Right lobe of liver (tissue), 6 donors: ENCODE measurements at regions not wholly inside any gene's neighbourhood (a gene's known extent, or its start where the extent isn't known, plus 50 kb on each side); places are given as distances from the start of the nearest gene placed in this dataset.

ENCODE experiments used
- ATAC-seq, 4 donors: fragments of 200-7000 bp; cut with Tn5 transposase; one replicate each; pipeline ENCODE4 v1.9.1; 2020; ENCODE audit warnings: mild to moderate bottlenecking in 4 of 4, moderate library complexity in 4 of 4
- DNase-seq, 3 donors: peaks; one replicate each; pipeline ENCODE4 v3.0.0-alpha.2; 2020
- H3K27ac ChIP-seq, 3 donors: fragments of 200-600 bp; one replicate each; pipeline ENCODE4 v1.8.0; 2022
- H3K27me3 ChIP-seq, 2 donors: fragments of 200-600 bp; one replicate each; pipeline ENCODE4 v1.8.0; 2022
- H3K36me3 ChIP-seq, 4 donors: fragments of 200-600 bp; sonication (generic) in 1 of 4; one replicate each; pipeline versions ENCODE4 v1.5.1 to v1.8.0; 2017 to 2022; ENCODE audit warnings: control low read depth in 1 of 4
- H3K4me1 ChIP-seq, 4 donors: fragments of 200-600 bp; sonication (generic) in 1 of 4; one replicate each; pipeline versions ENCODE4 v1.5.1 to v1.8.0; 2017 to 2022; ENCODE audit warnings: control low read depth in 1 of 4
- H3K4me3 ChIP-seq, 3 donors: fragments of 200-600 bp; one replicate each; pipeline ENCODE4 v1.8.0; 2022
- H3K9me3 ChIP-seq, 4 donors: fragments of 200-600 bp; sonication (generic) in 1 of 4; one replicate each; pipeline versions ENCODE4 v1.5.1 to v1.8.0; 2017 to 2022; ENCODE audit warnings: control low read depth in 1 of 4
- CTCF ChIP-seq, 4 donors: fragments of 200-600 bp in 3 of 4; fragments of 450-650 bp in 1 of 4; IDR thresholded peaks; one replicate each; pipeline versions ENCODE4 v1.5.1 to v1.8.0; 2016 to 2022; ENCODE audit warnings: antibody characterized with exemption in 4 of 4, mild to moderate bottlenecking in 2 of 4
- POLR2A ChIP-seq: fragments of 450-650 bp; IDR thresholded peaks from one replicate; pipeline ENCODE4 v1.6.1; 2017; ENCODE audit warnings: antibody characterized with exemption, mild to moderate bottlenecking
- WGBS: methylation state at CpG from one replicate; pipeline ENCODE4 v1.1.6; 2018; ENCODE audit warnings: low coverage, low lambda C conversion rate; ENCODE audit not compliant: insufficient coverage; ENCODE audit errors: missing lambda C conversion rate; 5-methylcytosine and 5-hydroxymethylcytosine counted together
- intact Hi-C, 2 donors: fragments of 100-400 bp; cut with DNase I; formaldehyde crosslinking; loops; one replicate each; pipeline versions ENCODE4 v1.11.2 to v1.14.1; 2022
- donor health status: DM: no; HTN: yes; CAD: no.
- donor health status: DM: no; HTN: no; CAD: no.
- donor health status: DM: no; HTN: no; CAD: no.
- donor health status: DM: no; HTN: yes; CAD: no.
- donor health status: DM: no; HTN: yes; CAD: no.

GRCh38 chr7:8921807-8922206 is 488.4 kb downstream of the NXPH1 start:
- Histone ChIP-seq H3K9me3 (no peaks in the 10 kb centered on the region), H3K4me1 (peaks cover 0 to 8% (median 3%) of the 10 kb centered on the region in 4 donors), H3K27me3 (no peaks in the 10 kb centered on the region), H3K27ac (no peak overlapping the region), H3K36me3 (no peaks in the 10 kb centered on the region), H3K4me3 (no peak overlapping the region)
- no peak for TF ChIP-seq POLR2A
- TF ChIP-seq CTCF (IDR thresholded peaks at IDR 0.05) = no peak
- 35% methylated on average over 1 of the region's 1 CpG for WGBS
- ATAC-seq = no peak
- intact Hi-C loops = no loop called here
- DNase-seq = no peak

GRCh38 chr7:8922726-8923125 is 489.3 kb downstream of the NXPH1 start:
- 84% methylated on average over 2 of the region's 2 CpGs for WGBS
- TF ChIP-seq CTCF (IDR thresholded peaks at IDR 0.05) (no peak), POLR2A (no peak)
- ATAC-seq = peak in 3 of 4 donors; percentile 33 to 53 (median 35)

GRCh38 chr7:8923164-8923806 is 489.9 kb downstream of the NXPH1 start:
- DNase-seq (no peak), ATAC-seq (peak; percentile 59 to 85 (median 78))
- WGBS = 17% methylated on average over 2 of the region's 2 CpGs
- intact Hi-C loops = no loop called here
- Histone ChIP-seq H3K4me3 (no peak overlapping the region), H3K36me3 (no peaks in the 10 kb centered on the region), H3K9me3 (no peaks in the 10 kb centered on the region), H3K27ac (no peak overlapping the region), H3K4me1 (peaks cover 0 to 8% (median 3%) of the 10 kb centered on the region in 4 donors), H3K27me3 (no peaks in the 10 kb centered on the region)
- TF ChIP-seq POLR2A (no peak), CTCF (IDR thresholded peaks at IDR 0.05) (no peak)

More at GRCh38 chr7:8922726-8923125, 489.3 kb downstream of the NXPH1 start:
- H3K36me3 ChIP-seq = no peaks in the 10 kb centered on the region
- DNase-seq = no peak
- no peak overlapping the region for H3K27ac ChIP-seq
- H3K4me1 ChIP-seq = peaks cover 0 to 8% (median 3%) of the 10 kb centered on the region in 4 donors
- intact Hi-C loops = no loop called here
- no peaks in the 10 kb centered on the region for H3K9me3 ChIP-seq
- no peaks in the 10 kb centered on the region for H3K27me3 ChIP-seq
- no peak overlapping the region for H3K4me3 ChIP-seq

- DNase-seq (no peak), ATAC-seq (no peak)
- no peak overlapping the region for H3K4me3 ChIP-seq
- intact Hi-C loops = no loop called here
- WGBS = 46% methylated on average over 8 of the region's 8 CpGs
- no peaks in the 10 kb centered on the region for H3K9me3 ChIP-seq
- H3K36me3 ChIP-seq = no peaks in the 10 kb centered on the region
- H3K27me3 ChIP-seq = no peaks in the 10 kb centered on the region
- H3K4me1 ChIP-seq = no peaks in the 10 kb centered on the region
- H3K27ac ChIP-seq = no peak overlapping the region
- no peak for TF ChIP-seq POLR2A
- no peak for TF ChIP-seq CTCF (IDR thresholded peaks at IDR 0.05)
Measured at GRCh38 chr7:8931906-8932646, 498.7 kb downstream of the NXPH1 start.
